Peyer's patch (tissue), 4 donors: ENCODE measurements at regions not wholly inside any gene's neighbourhood (a gene's known extent, or its start where the extent isn't known, plus 50 kb on each side); places are given as distances from the start of the nearest gene placed in this dataset.
"Not testable (repeated sequence)": the region's sequence is repeated elsewhere in the genome, so short reads cannot be mapped to it uniquely, and the experiment has no call there.

ENCODE experiments used
- CTCF ChIP-seq, 6 experiments: fragments of 450-650 bp in 4 of 6; fragments of 200-600 bp in 2 of 6; sonication (generic) in 1 of 6; IDR thresholded peaks; one replicate each; pipeline ENCODE4 v1.5.1; 2017 to 2019; ENCODE audit warnings: antibody characterized with exemption in 6 of 6, mild to moderate bottlenecking in 3 of 6, moderate library complexity in 1 of 6
- POLR2A ChIP-seq, 2 donors: fragments of 450-650 bp; IDR thresholded peaks; one replicate each; pipeline ENCODE4 v1.5.1; 2017; ENCODE audit warnings: antibody characterized with exemption in 2 of 2, mild to moderate bottlenecking in 2 of 2, moderate library complexity in 2 of 2

- TF ChIP-seq CTCF, POLR2A (IDR thresholded peaks at IDR 0.05): not testable (repeated sequence)
These were observed 85.8 kb upstream of the PLAAT1 start for GRCh38 chr3:193155044-193155781.
